ENCODE measurements at regions not wholly inside any gene's neighbourhood (a gene's known extent, or its start where the extent isn't known, plus 50 kb on each side); places are given as distances from the start of the nearest gene placed in this dataset.

DNA sequence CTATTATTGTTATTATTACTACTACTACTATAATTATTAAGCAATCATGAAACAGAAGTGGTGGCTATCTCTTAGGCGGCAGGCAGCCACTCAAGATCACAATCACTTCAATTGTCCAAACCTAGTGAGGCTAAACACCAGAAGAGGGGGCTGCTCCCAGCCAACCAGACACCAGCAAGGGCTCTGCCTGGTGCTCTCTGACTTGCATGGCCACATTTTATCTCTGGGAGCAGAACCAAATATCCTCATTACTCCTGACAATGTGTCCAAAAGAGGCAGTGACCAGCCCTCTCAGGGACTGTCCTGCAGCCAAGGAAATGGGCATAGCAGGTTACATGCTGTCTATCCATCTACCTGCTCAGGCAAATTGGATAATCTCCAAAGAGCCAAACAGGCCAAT lies 187.4 kb upstream of the PDE1C start:
- no peak for TF ChIP-seq CTCF (IDR thresholded peaks at IDR 0.05; ENCODE audit: unreplicated experiment)
- Mint-ChIP-seq H3K4me3 (ENCODE audit: unreplicated experiment) (no peak overlapping the region), H3K4me1 (ENCODE audit: insufficient read depth, unreplicated experiment) (no peaks in the 10 kb centered on the region), H3K27me3 (ENCODE audit: insufficient read depth, unreplicated experiment) (peaks cover 2% of the 10 kb centered on the region), H3K27ac (ENCODE audit: low read depth, unreplicated experiment) (no peak overlapping the region), H3K36me3 (ENCODE audit: insufficient read depth, unreplicated experiment) (no peaks in the 10 kb centered on the region), H3K9me3 (ENCODE audit: unreplicated experiment) (no peaks in the 10 kb centered on the region)
- intact Hi-C loops (cut with micrococcal nuclease): no loop called here
- no peak for DNase-seq (ENCODE audit: unreplicated experiment)
- ChIA-PET POLR2A (no interaction called here), CTCF (no interaction called here)
- BruUV-seq (replicated peaks): no TSS peak

- POLR2A ChIA-PET: no interaction called here
- Mint-ChIP-seq H3K27me3 (ENCODE audit: insufficient read depth, unreplicated experiment) (peaks cover 10% of the 10 kb centered on the region), H3K4me3 (ENCODE audit: unreplicated experiment) (no peak overlapping the region), H3K4me1 (ENCODE audit: insufficient read depth, unreplicated experiment) (no peaks in the 10 kb centered on the region), H3K36me3 (ENCODE audit: insufficient read depth, unreplicated experiment) (no peaks in the 10 kb centered on the region), H3K9me3 (ENCODE audit: unreplicated experiment) (no peaks in the 10 kb centered on the region), H3K27ac (ENCODE audit: low read depth, unreplicated experiment) (no peak overlapping the region)
- no peak for TF ChIP-seq CTCF (IDR thresholded peaks at IDR 0.05; ENCODE audit: unreplicated experiment)
- intact Hi-C loops (cut with micrococcal nuclease): no loop called here
- DNase-seq (ENCODE audit: unreplicated experiment): no peak
- no TSS peak for BruUV-seq (replicated peaks)
- CTCF ChIA-PET: interaction anchor here (0.7 to 1.6 kb wide), 3 partner anchors 45 to 869 kb away, joined by 3 read pairs; no protein-coding TSS in a partner anchor
Observed at GRCh38 chr7:32256811-32257210, 186.6 kb upstream of the PDE1C start.

GRCh38 chr7:32256376-32256775 lies 186.2 kb upstream of the PDE1C start:
- intact Hi-C loops (cut with micrococcal nuclease): no loop called here
- POLR2A ChIA-PET: no interaction called here
- no peak for TF ChIP-seq CTCF (IDR thresholded peaks at IDR 0.05; ENCODE audit: unreplicated experiment)
- no peaks in the 10 kb centered on the region for H3K4me1 Mint-ChIP-seq (ENCODE audit: insufficient read depth, unreplicated experiment)
- H3K9me3 Mint-ChIP-seq (ENCODE audit: unreplicated experiment): no peaks in the 10 kb centered on the region
- DNase-seq (ENCODE audit: unreplicated experiment): no peak
- H3K36me3 Mint-ChIP-seq (ENCODE audit: insufficient read depth, unreplicated experiment): no peaks in the 10 kb centered on the region
- no peak overlapping the region for H3K27ac Mint-ChIP-seq (ENCODE audit: low read depth, unreplicated experiment)
- H3K4me3 Mint-ChIP-seq (ENCODE audit: unreplicated experiment): no peak overlapping the region
- CTCF ChIA-PET: interaction anchor here (0.7 to 1.6 kb wide), 4 partner anchors 45 to 869 kb away, joined by 3 to 4 read pairs (median 3); no protein-coding TSS in a partner anchor
- peaks cover 14% of the 10 kb centered on the region for H3K27me3 Mint-ChIP-seq (ENCODE audit: insufficient read depth, unreplicated experiment)
- BruUV-seq (replicated peaks): no TSS peak

GRCh38 chr7:32255036-32255435 lies 184.8 kb upstream of the PDE1C start:
- no peak overlapping the region for H3K27ac Mint-ChIP-seq (ENCODE audit: low read depth, unreplicated experiment)
- no TSS peak for BruUV-seq (replicated peaks)
- DNase-seq (ENCODE audit: unreplicated experiment): no peak

More at GRCh38 chr7:32255036-32255435, 184.8 kb upstream of the PDE1C start:
- ChIA-PET POLR2A (no interaction called here), CTCF (interaction anchor here (0.5 to 0.9 kb wide), 2 partner anchors 103 to 1278 kb away, joined by 3 read pairs; no protein-coding TSS in a partner anchor)
- H3K4me1 Mint-ChIP-seq (ENCODE audit: insufficient read depth, unreplicated experiment): no peaks in the 10 kb centered on the region
- H3K27me3 Mint-ChIP-seq (ENCODE audit: insufficient read depth, unreplicated experiment): peaks cover 15% of the 10 kb centered on the region
- H3K9me3 Mint-ChIP-seq (ENCODE audit: unreplicated experiment): no peaks in the 10 kb centered on the region
- H3K36me3 Mint-ChIP-seq (ENCODE audit: insufficient read depth, unreplicated experiment): no peaks in the 10 kb centered on the region
- intact Hi-C loops (cut with micrococcal nuclease): no loop called here
- no peak overlapping the region for H3K4me3 Mint-ChIP-seq (ENCODE audit: unreplicated experiment)
- TF ChIP-seq CTCF (IDR thresholded peaks at IDR 0.05; ENCODE audit: unreplicated experiment): no peak

Data from MCF 10A (cell line).